ENCODE measurements at regions not wholly inside any gene's neighbourhood (a gene's known extent, or its start where the extent isn't known, plus 50 kb on each side); places are given as distances from the start of the nearest gene placed in this dataset.

- Histone ChIP-seq H3K4me1 (ENCODE audit: low read length) (no peaks in the 10 kb centered on the region; the same call in 1 of the 2 replicates), H2AFZ (ENCODE audit: low read depth, low read length) (no peak overlapping the region), H4K20me1 (ENCODE audit: insufficient read depth, low read length) (no peaks in the 10 kb centered on the region), H3K9me3 (ENCODE audit: insufficient read depth, low read length) (no peaks in the 10 kb centered on the region), H3K4me3 (ENCODE audit: low read length) (no peak overlapping the region), H3K27me3 (ENCODE audit: low read depth, low read length) (no peaks in the 10 kb centered on the region), H3K27ac (ENCODE audit: low read length) (no peak overlapping the region), H3K9ac (ENCODE audit: low read length) (no peak overlapping the region), H3K79me2 (ENCODE audit: low read length) (no peaks in the 10 kb centered on the region), H3K36me3 (replicated peaks; ENCODE audit: low read depth, low read length) (no peaks in the 10 kb centered on the region), H3K4me2 (ENCODE audit: low read length) (no peak overlapping the region)
- no peak for TF ChIP-seq CTCF (IDR thresholded peaks at IDR 0.05; ENCODE audit: low read depth, low read length)
- no peak for TF ChIP-seq EZH2phosphoT487 (IDR thresholded peaks at IDR 0.05; ENCODE audit: low read depth)
These were observed 51.4 kb upstream of the NPVF start for GRCh38 chr7:25279705-25280104.

GRCh38 chr7:25280181-25280580 is 51.9 kb upstream of the NPVF start:
- TF ChIP-seq EZH2phosphoT487 (IDR thresholded peaks at IDR 0.05; ENCODE audit: low read depth) (no peak), CTCF (IDR thresholded peaks at IDR 0.05; ENCODE audit: low read depth, low read length) (no peak)
- Histone ChIP-seq H3K4me1 (ENCODE audit: low read length) (no peaks in the 10 kb centered on the region; the same call in 1 of the 2 replicates), H2AFZ (ENCODE audit: low read depth, low read length) (no peak overlapping the region), H4K20me1 (ENCODE audit: insufficient read depth, low read length) (no peaks in the 10 kb centered on the region), H3K27ac (ENCODE audit: low read length) (no peak overlapping the region), H3K9ac (ENCODE audit: low read length) (no peak overlapping the region), H3K4me2 (ENCODE audit: low read length) (no peak overlapping the region), H3K4me3 (ENCODE audit: low read length) (no peak overlapping the region), H3K79me2 (ENCODE audit: low read length) (no peaks in the 10 kb centered on the region), H3K9me3 (ENCODE audit: insufficient read depth, low read length) (no peaks in the 10 kb centered on the region), H3K36me3 (replicated peaks; ENCODE audit: low read depth, low read length) (no peaks in the 10 kb centered on the region), H3K27me3 (ENCODE audit: low read depth, low read length) (no peaks in the 10 kb centered on the region)

DNA sequence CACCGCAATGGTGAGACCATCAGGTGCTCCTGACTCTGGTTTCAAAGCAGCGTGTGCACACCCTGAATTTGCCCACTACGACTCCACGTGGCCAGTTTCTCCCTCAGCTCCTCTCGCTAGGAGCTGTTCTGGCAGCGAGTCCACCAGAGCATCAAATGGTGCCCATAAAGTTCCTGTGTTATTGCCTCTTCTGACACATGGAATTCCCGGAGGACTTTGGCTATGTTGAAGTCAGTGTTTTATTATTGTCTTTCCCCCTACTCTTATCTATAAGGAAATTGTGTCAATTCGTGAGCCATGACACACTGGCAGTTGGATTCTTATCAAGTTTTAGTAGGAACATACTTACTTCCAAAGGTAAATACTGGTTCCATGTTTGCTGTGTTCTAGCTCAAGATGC is 53.9 kb upstream of the NPVF start:
- H4K20me1 ChIP-seq (ENCODE audit: insufficient read depth, low read length): no peaks in the 10 kb centered on the region
- no peaks in the 10 kb centered on the region for H3K9me3 ChIP-seq (ENCODE audit: insufficient read depth, low read length)
- no peak overlapping the region for H3K9ac ChIP-seq (ENCODE audit: low read length)
- H3K36me3 ChIP-seq (replicated peaks; ENCODE audit: low read depth, low read length): no peaks in the 10 kb centered on the region
- TF ChIP-seq CTCF (IDR thresholded peaks at IDR 0.05; ENCODE audit: low read depth, low read length): no peak
- no peak for TF ChIP-seq EZH2phosphoT487 (IDR thresholded peaks at IDR 0.05; ENCODE audit: low read depth)
- H2AFZ ChIP-seq (ENCODE audit: low read depth, low read length): no peak overlapping the region
- no peak overlapping the region for H3K27ac ChIP-seq (ENCODE audit: low read length)
- H3K4me2 ChIP-seq (ENCODE audit: low read length): no peak overlapping the region
- no peaks in the 10 kb centered on the region; the same call in 1 of the 2 replicates for H3K4me1 ChIP-seq (ENCODE audit: low read length)
- no peaks in the 10 kb centered on the region for H3K79me2 ChIP-seq (ENCODE audit: low read length)
- H3K4me3 ChIP-seq (ENCODE audit: low read length): no peak overlapping the region
- no peaks in the 10 kb centered on the region for H3K27me3 ChIP-seq (ENCODE audit: low read depth, low read length)

DNA sequence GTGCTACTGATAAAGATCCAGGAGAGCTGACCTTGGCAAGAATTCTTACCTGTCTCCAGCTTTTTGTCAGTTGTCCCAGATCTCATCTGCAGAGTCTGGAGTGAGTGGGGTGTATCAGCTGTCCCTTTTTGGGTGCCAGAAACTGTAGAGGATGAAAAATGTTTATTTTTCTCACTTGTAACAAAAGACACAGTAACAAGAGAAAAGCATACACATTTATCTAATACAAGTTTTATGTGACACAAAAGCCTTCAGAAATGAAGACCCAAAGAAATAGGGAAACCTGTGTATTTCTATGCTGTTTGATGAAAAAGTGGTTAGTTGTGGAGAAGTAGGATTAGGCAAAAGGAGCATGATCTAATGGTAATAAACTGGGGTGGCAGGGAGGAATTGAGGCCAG is 58.5 kb upstream of the NPVF start:
- Histone ChIP-seq H3K4me3 (ENCODE audit: low read length) (no peak overlapping the region), H3K4me2 (ENCODE audit: low read length) (no peak overlapping the region), H3K36me3 (replicated peaks; ENCODE audit: low read depth, low read length) (no peaks in the 10 kb centered on the region), H3K4me1 (ENCODE audit: low read length) (no peaks in the 10 kb centered on the region), H3K9ac (ENCODE audit: low read length) (no peak overlapping the region), H3K27ac (ENCODE audit: low read length) (no peak overlapping the region), H3K9me3 (ENCODE audit: insufficient read depth, low read length) (no peaks in the 10 kb centered on the region), H3K27me3 (ENCODE audit: low read depth, low read length) (no peaks in the 10 kb centered on the region), H4K20me1 (ENCODE audit: insufficient read depth, low read length) (no peaks in the 10 kb centered on the region), H3K79me2 (ENCODE audit: low read length) (no peaks in the 10 kb centered on the region), H2AFZ (ENCODE audit: low read depth, low read length) (no peak overlapping the region)
- no peak for TF ChIP-seq CTCF (IDR thresholded peaks at IDR 0.05; ENCODE audit: low read depth, low read length)
- no peak for TF ChIP-seq EZH2phosphoT487 (IDR thresholded peaks at IDR 0.05; ENCODE audit: low read depth)

Measured in OCI-LY3 (cell line).